MCF 10A (cell line): ENCODE measurements at regions not wholly inside any gene's neighbourhood (a gene's known extent, or its start where the extent isn't known, plus 50 kb on each side); places are given as distances from the start of the nearest gene placed in this dataset.
A peak's percentile ranks its signal among the peaks of the same experiment; 100 is the strongest.

Experiments
- BruUV-seq: library from RNA; stranded (reverse); fragments of 400-500 nt; replicated peaks from 2 replicates; lab custom pipeline; 2021; lab: Mats Ljungman, UMichigan
- CTCF ChIA-PET: fragments of 300-600 bp; sonication (Branson Sonifier 250); formaldehyde crosslinking; extraction: SDS; loops from one replicate; lab custom pipeline; 2021; ENCODE audit warnings: antibody characterized with exemption, inconsistent platforms; lab: Yijun Ruan, JAX
- POLR2A ChIA-PET: fragments of 300-600, 350-650 bp; sonication (Branson Sonifier 250); formaldehyde crosslinking; extraction: SDS; loops from one replicate; lab custom pipeline; 2020; ENCODE audit warnings: antibody characterized with exemption, inconsistent platforms; lab: Yijun Ruan, JAX
- DNase-seq: peaks from one replicate; pipeline ENCODE4 v3.0.0-alpha.2; 2018; ENCODE audit not compliant: unreplicated experiment
- H3K27ac Mint-ChIP-seq: one replicate; pipeline ENCODE4 v1.8.0; 2022; ENCODE audit warnings: mild to moderate bottlenecking, low read depth, mixed read lengths; ENCODE audit not compliant: unreplicated experiment
- H3K27me3 Mint-ChIP-seq: one replicate; pipeline ENCODE4 v1.8.0; 2022; ENCODE audit warnings: mixed read lengths; ENCODE audit not compliant: insufficient read depth, unreplicated experiment
- H3K36me3 Mint-ChIP-seq: one replicate; pipeline ENCODE4 v1.8.0; 2022; ENCODE audit warnings: mild to moderate bottlenecking, moderate library complexity, mixed read lengths; ENCODE audit not compliant: insufficient read depth, unreplicated experiment
- H3K4me1 Mint-ChIP-seq: one replicate; pipeline ENCODE4 v1.8.0; 2022; ENCODE audit warnings: mixed read lengths; ENCODE audit not compliant: insufficient read depth, unreplicated experiment
- H3K4me3 Mint-ChIP-seq: one replicate; pipeline ENCODE4 v1.8.0; 2022; ENCODE audit warnings: mild to moderate bottlenecking, moderate library complexity, mixed read lengths; ENCODE audit not compliant: unreplicated experiment
- H3K9me3 Mint-ChIP-seq: one replicate; pipeline ENCODE4 v1.8.0; 2022; ENCODE audit warnings: mixed read lengths; ENCODE audit not compliant: unreplicated experiment
- CTCF ChIP-seq: fragments of 200-600 bp; IDR thresholded peaks from one replicate; pipeline ENCODE4 v1.8.0; 2022; ENCODE audit warnings: antibody characterized with exemption, mild to moderate bottlenecking; ENCODE audit not compliant: unreplicated experiment
- intact Hi-C: fragments of 100-400 bp; cut with micrococcal nuclease; formaldehyde crosslinking; loops from 2 replicates; pipeline ENCODE4 v1.14.1; 2022

GRCh38 chr11:64448599-64449380 lies 89.8 kb downstream of the RPS6KA4 start:
- Mint-ChIP-seq H3K27ac (no peak overlapping the region), H3K27me3 (peaks cover 50% of the 10 kb centered on the region), H3K9me3 (no peaks in the 10 kb centered on the region), H3K36me3 (no peaks in the 10 kb centered on the region), H3K4me1 (peaks cover 7% of the 10 kb centered on the region), H3K4me3 (peak overlapping the region; percentile 53)
- intact Hi-C loops = loop anchor here (1.0 kb wide), 1 partner anchor 205 kb away; no protein-coding TSS in a partner anchor
- peak; percentile 83 for TF ChIP-seq CTCF
- no TSS peak for BruUV-seq
- ChIA-PET CTCF (interaction anchor here (0.6 to 9.3 kb wide), 67 partner anchors 10 to 692 kb away, joined by 3 to 167 read pairs (median 4); no protein-coding TSS in a partner anchor), POLR2A (interaction anchor here (0.7 to 1.3 kb wide), 5 partner anchors 202 to 386 kb away, joined by 3 to 4 read pairs (median 3); no protein-coding TSS in a partner anchor)
- peak; percentile 81 for DNase-seq

DNA sequence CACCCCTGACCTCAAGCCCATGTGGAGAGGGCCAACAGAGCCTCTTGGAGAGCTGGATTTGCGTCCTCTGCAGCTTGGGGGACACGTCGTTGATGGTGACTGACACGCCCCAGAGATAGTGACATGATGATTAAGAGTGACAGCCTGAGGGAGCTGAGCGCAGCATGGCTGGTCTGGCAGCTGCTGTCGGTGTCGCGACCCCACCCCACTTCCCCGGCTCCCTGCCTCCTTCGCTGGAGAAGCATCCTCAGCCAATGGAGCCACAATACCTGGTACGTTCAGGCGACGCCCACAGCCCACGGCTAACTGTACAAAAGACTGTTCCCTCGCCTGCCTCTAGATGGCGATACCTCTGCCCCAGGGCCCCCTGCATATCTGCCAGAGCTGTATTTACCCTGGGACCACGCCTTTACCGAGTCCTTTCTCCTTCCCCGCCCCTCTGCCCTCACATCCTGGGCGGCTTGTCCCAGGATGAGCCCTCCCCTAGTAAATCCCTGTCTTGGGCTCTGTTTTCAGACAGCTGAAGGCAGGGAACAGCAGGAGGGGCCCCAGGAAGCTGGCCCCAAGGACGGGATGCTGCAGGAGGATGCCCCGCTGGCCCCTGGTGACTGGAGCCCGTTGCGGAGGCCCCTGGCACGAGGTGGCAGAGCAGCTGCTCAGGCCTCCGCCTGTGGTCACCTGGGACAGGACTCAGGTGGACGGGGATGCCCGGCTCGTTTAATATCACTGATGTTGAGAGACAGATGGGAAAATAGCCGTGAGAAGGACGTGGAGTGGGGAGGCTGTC lies 90.6 kb downstream of the RPS6KA4 start:
- Mint-ChIP-seq H3K9me3 (no peaks in the 10 kb centered on the region), H3K4me1 (peaks cover 7% of the 10 kb centered on the region), H3K36me3 (no peaks in the 10 kb centered on the region), H3K27me3 (peaks cover 42% of the 10 kb centered on the region), H3K27ac (no peak overlapping the region), H3K4me3 (no peak overlapping the region)
- TF ChIP-seq CTCF = peak; percentile 74
- peak; percentile 66 for DNase-seq
- POLR2A ChIA-PET = interaction anchor here (0.7 to 0.9 kb wide), 3 partner anchors 201 to 285 kb away, joined by 3 to 4 read pairs (median 3); no protein-coding TSS in a partner anchor
- CTCF ChIA-PET = interaction anchor here (0.6 to 9.3 kb wide), 70 partner anchors 9 to 691 kb away, joined by 3 to 167 read pairs (median 4); partner anchors contain the start of gene PYGM
- BruUV-seq = no TSS peak
- intact Hi-C loops = loop anchor here (1.0 kb wide), 1 partner anchor 204 kb away; no protein-coding TSS in a partner anchor

DNA sequence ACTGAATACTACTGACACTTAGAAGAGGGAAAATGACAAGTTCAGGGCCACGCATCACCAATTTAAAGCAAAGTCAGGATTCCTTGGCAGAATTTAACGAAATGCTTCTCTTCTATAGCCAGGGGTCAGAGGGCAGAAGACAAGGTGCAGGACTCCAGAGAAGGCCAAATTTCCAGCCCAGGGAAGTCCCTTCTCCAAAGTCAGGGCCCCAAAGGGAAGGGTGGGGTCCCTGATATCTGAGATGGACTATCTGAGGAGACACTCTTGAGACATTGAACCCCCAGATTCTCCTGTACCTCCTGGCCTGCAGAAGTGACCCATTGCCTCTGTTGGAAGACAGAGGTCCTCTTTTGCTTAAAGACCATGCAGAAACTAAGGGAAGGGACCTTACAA lies 91.2 kb downstream of the RPS6KA4 start:
- no peak for TF ChIP-seq CTCF
- no TSS peak for BruUV-seq
- ChIA-PET CTCF (interaction anchor here (0.6 to 9.3 kb wide), 29 partner anchors 8 to 309 kb away, joined by 3 to 167 read pairs (median 7); partner anchors contain the start of gene PYGM), POLR2A (no interaction called here)
- no peaks in the 10 kb centered on the region for H3K36me3 Mint-ChIP-seq
- peaks cover 7% of the 10 kb centered on the region for H3K4me1 Mint-ChIP-seq
- H3K27me3 Mint-ChIP-seq = peaks cover 40% of the 10 kb centered on the region
- no peak overlapping the region for H3K27ac Mint-ChIP-seq
- DNase-seq = no peak
- no peaks in the 10 kb centered on the region for H3K9me3 Mint-ChIP-seq
- no peak overlapping the region for H3K4me3 Mint-ChIP-seq
- intact Hi-C loops = no loop called here

DNA sequence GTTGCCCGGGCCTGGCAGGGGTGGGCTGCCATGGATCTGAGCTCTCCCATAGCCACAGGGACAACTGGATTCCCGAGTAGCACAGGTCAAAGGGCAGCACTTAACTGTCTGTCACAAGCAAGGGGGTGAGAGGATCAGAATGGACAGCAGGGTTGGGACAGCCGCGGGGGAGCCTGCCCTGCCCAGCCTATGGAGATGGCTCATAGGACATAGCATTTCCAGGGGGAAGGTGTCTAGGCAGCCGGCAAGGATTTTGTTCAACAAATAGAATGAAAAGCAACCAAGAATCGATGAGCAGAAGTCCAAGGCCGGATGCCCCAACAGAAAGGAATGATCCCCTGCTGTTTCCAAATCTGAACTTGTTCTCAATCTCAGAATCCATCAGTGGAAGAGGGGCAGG lies 92.9 kb downstream of the RPS6KA4 start:
- ChIA-PET POLR2A (no interaction called here), CTCF (interaction anchor here (0.6 to 9.3 kb wide), 10 partner anchors 9 to 357 kb away, joined by 3 to 167 read pairs (median 3); no protein-coding TSS in a partner anchor)
- peaks cover 40% of the 10 kb centered on the region for H3K27me3 Mint-ChIP-seq
- no peaks in the 10 kb centered on the region for H3K36me3 Mint-ChIP-seq
- no peak overlapping the region for H3K27ac Mint-ChIP-seq
- intact Hi-C loops = no loop called here
- H3K4me3 Mint-ChIP-seq = no peak overlapping the region
- DNase-seq = no peak
- BruUV-seq = no TSS peak
- TF ChIP-seq CTCF = no peak
- H3K4me1 Mint-ChIP-seq = peaks cover 7% of the 10 kb centered on the region
- no peaks in the 10 kb centered on the region for H3K9me3 Mint-ChIP-seq
